ENCODE measurements at regions not wholly inside any gene's neighbourhood (a gene's known extent, or its start where the extent isn't known, plus 50 kb on each side); places are given as distances from the start of the nearest gene placed in this dataset.

- TF ChIP-seq CHD7 (IDR thresholded peaks at IDR 0.05; ENCODE audit: insufficient replicate concordance, low read length) (no peak), CBX8 (IDR thresholded peaks at IDR 0.05; ENCODE audit: borderline replicate concordance, low read depth, low read length) (no peak), POLR2A (IDR thresholded peaks at IDR 0.05; ENCODE audit: control extremely low read depth in 1 of 2, low read depth in 2 of 2, low read length in 2 of 2) (no peak), SUZ12 (IDR thresholded peaks at IDR 0.05; ENCODE audit: low read length) (no peak), MAX (IDR thresholded peaks at IDR 0.05) (no peak), RXRA (IDR thresholded peaks at IDR 0.05; ENCODE audit: insufficient read depth, low read depth, low read length) (no peak), YY1 (IDR thresholded peaks at IDR 0.05; ENCODE audit: low read depth, low read length) (no peak)
Measured at GRCh38 chr9:134214766-134215419, 50.5 kb upstream of the RNU6ATAC start (continued).
